HEK293T (cell line): ENCODE measurements at regions not wholly inside any gene's neighbourhood (a gene's known extent, or its start where the extent isn't known, plus 50 kb on each side); places are given as distances from the start of the nearest gene placed in this dataset.

ENCODE experiments used
- CTCF ChIA-PET: fragments of 350-600 bp; formaldehyde crosslinking; extraction: SDS; loops from one replicate; lab custom pipeline; 2021; ENCODE audit warnings: antibody characterized with exemption, inconsistent platforms; lab: Yijun Ruan, JAX
- POLR2A ChIA-PET: fragments of 350-600 bp; formaldehyde crosslinking; extraction: SDS; loops from one replicate; lab custom pipeline; 2020; ENCODE audit warnings: antibody characterized with exemption, inconsistent platforms; lab: Yijun Ruan, JAX
- DNase-seq: peaks from one replicate; pipeline ENCODE4 v3.0.0; 2012; ENCODE audit warnings: mixed read lengths; ENCODE audit errors: extremely low spot score
- ARNT ChIP-seq: fragments of 450-650 bp; IDR thresholded peaks from 2 replicates; pipeline ENCODE4 v1.6.1; 2017; ENCODE audit warnings: mild to moderate bottlenecking
- BHLHE40 ChIP-seq: fragments of 450-650 bp; IDR thresholded peaks from 2 replicates; pipeline ENCODE4 v1.6.1; 2016; ENCODE audit warnings: mild to moderate bottlenecking, moderate library complexity, borderline replicate concordance
- CTBP1 ChIP-seq: fragments of 450-650 bp; IDR thresholded peaks from 2 replicates; pipeline ENCODE4 v1.6.1; 2016; ENCODE audit warnings: borderline replicate concordance
- ELF4 ChIP-seq: fragments of 450-650 bp; IDR thresholded peaks from 2 replicates; pipeline ENCODE4 v1.6.1; 2017; ENCODE audit warnings: antibody characterized with exemption
- FOXA1 ChIP-seq: fragments of 450-650 bp; IDR thresholded peaks from 2 replicates; pipeline ENCODE4 v1.6.1; 2016; ENCODE audit warnings: mild to moderate bottlenecking
- FOXK2 ChIP-seq: fragments of 450-650 bp; IDR thresholded peaks from 2 replicates; pipeline ENCODE4 v1.6.1; 2016; ENCODE audit warnings: mild to moderate bottlenecking
- FOXM1 ChIP-seq: fragments of 450-650 bp; IDR thresholded peaks from 2 replicates; pipeline ENCODE4 v1.6.1; 2017; ENCODE audit warnings: mild to moderate bottlenecking, borderline replicate concordance
- HDGF ChIP-seq: fragments of 450-650 bp; IDR thresholded peaks from 2 replicates; pipeline ENCODE4 v1.6.1; 2017; ENCODE audit warnings: antibody characterized with exemption, borderline replicate concordance
- L3MBTL2 ChIP-seq: fragments of 450-650 bp; conservative IDR thresholded peaks from 2 replicates; pipeline ENCODE4 v1.6.1; 2016; ENCODE audit warnings: mild to moderate bottlenecking
- LEF1 ChIP-seq: fragments of 450-650 bp; IDR thresholded peaks from 2 replicates; pipeline ENCODE4 v1.6.1; 2017; ENCODE audit warnings: mild to moderate bottlenecking, borderline replicate concordance
- NFRKB ChIP-seq: fragments of 450-650 bp; IDR thresholded peaks from 2 replicates; pipeline ENCODE4 v1.6.1; 2016; ENCODE audit warnings: mild to moderate bottlenecking, moderate library complexity
- PKNOX1 ChIP-seq: fragments of 450-650 bp; IDR thresholded peaks from 2 replicates; pipeline ENCODE4 v1.6.1; 2016
- SP1 ChIP-seq: fragments of 450-650 bp; IDR thresholded peaks from 2 replicates; pipeline ENCODE4 v1.6.1; 2017
- SUZ12 ChIP-seq: fragments of 450-650 bp; IDR thresholded peaks from 2 replicates; pipeline ENCODE4 v1.6.1; 2016; ENCODE audit warnings: mild to moderate bottlenecking
- TARDBP ChIP-seq: fragments of 450-650 bp; IDR thresholded peaks from 2 replicates; pipeline ENCODE4 v1.6.1; 2016
- ZNF384 ChIP-seq: fragments of 450-650 bp; IDR thresholded peaks from 2 replicates; pipeline ENCODE4 v1.6.1; 2016

- ChIA-PET CTCF (no interaction called here), POLR2A (no interaction called here)
- DNase-seq, result no peak
- TF ChIP-seq FOXK2, result no peak
- TF ChIP-seq HDGF, result no peak
- TF ChIP-seq ARNT, result no peak
- TF ChIP-seq CTBP1, result no peak
- TF ChIP-seq NFRKB, result no peak
- TF ChIP-seq L3MBTL2, result no peak
- no peak for TF ChIP-seq FOXA1
- TF ChIP-seq SUZ12, result no peak
- TF ChIP-seq PKNOX1, result no peak
- TF ChIP-seq TARDBP, result no peak
- TF ChIP-seq SP1, result no peak
- no peak for TF ChIP-seq LEF1
- no peak for TF ChIP-seq FOXM1
- no peak for TF ChIP-seq ELF4
- TF ChIP-seq BHLHE40, result no peak
- TF ChIP-seq ZNF384, result no peak
Observed at GRCh38 chr18:47391665-47392064, 140.2 kb upstream of the SKOR2 start.

- DNase-seq, result no peak
- ChIA-PET POLR2A (no interaction called here), CTCF (no interaction called here)
- TF ChIP-seq FOXK2 (no peak), TARDBP (no peak), BHLHE40 (no peak), FOXA1 (no peak), SP1 (no peak), PKNOX1 (no peak), ELF4 (no peak), LEF1 (no peak), HDGF (no peak), ARNT (no peak), NFRKB (no peak), CTBP1 (no peak), ZNF384 (no peak), FOXM1 (no peak), L3MBTL2 (no peak), SUZ12 (no peak)
Observed at GRCh38 chr18:47390410-47391024, 139.1 kb upstream of the SKOR2 start.

GRCh38 chr18:47389210-47389609 is 137.8 kb upstream of the SKOR2 start:
- ChIA-PET CTCF (no interaction called here), POLR2A (no interaction called here)
- no peak for TF ChIP-seq ARNT
- TF ChIP-seq CTBP1, result no peak
- TF ChIP-seq HDGF, result no peak
- no peak for TF ChIP-seq SUZ12
- no peak for TF ChIP-seq L3MBTL2
- TF ChIP-seq FOXK2, result no peak
- TF ChIP-seq TARDBP, result no peak
- no peak for TF ChIP-seq ELF4
- no peak for DNase-seq

GRCh38 chr18:47387864-47388263 is 136.4 kb upstream of the SKOR2 start:
- POLR2A ChIA-PET, result no interaction called here
- TF ChIP-seq SUZ12, result no peak
- TF ChIP-seq ZNF384, result no peak
- no peak for TF ChIP-seq LEF1
- TF ChIP-seq CTBP1, result no peak
- no peak for TF ChIP-seq BHLHE40
- no peak for TF ChIP-seq HDGF
- TF ChIP-seq FOXA1, result no peak
- no peak for TF ChIP-seq L3MBTL2
- no peak for TF ChIP-seq ARNT
- no peak for TF ChIP-seq FOXK2
- TF ChIP-seq NFRKB, result no peak
- no peak for TF ChIP-seq TARDBP
- no peak for TF ChIP-seq PKNOX1
- no peak for TF ChIP-seq SP1
- TF ChIP-seq ELF4, result no peak
- TF ChIP-seq FOXM1, result no peak
- CTCF ChIA-PET, result interaction anchor here (0.6 kb wide), 1 partner anchor 18 kb away, joined by 3 read pairs; no protein-coding TSS in a partner anchor
- no peak for DNase-seq

- TF ChIP-seq FOXM1, result no peak
- no peak for DNase-seq
- POLR2A ChIA-PET, result no interaction called here
- CTCF ChIA-PET, result no interaction called here
Observed at GRCh38 chr18:47383729-47384128, 132.3 kb upstream of the SKOR2 start.

- ChIA-PET CTCF (no interaction called here), POLR2A (no interaction called here)
- no peak for DNase-seq
- TF ChIP-seq ELF4, result no peak
- TF ChIP-seq FOXA1, result no peak
- TF ChIP-seq PKNOX1, result no peak
Observed at GRCh38 chr18:47381975-47382570, 130.6 kb upstream of the SKOR2 start.
